Fibroblast of lung (primary cell): ENCODE measurements at regions not wholly inside any gene's neighbourhood (a gene's known extent, or its start where the extent isn't known, plus 50 kb on each side); places are given as distances from the start of the nearest gene placed in this dataset.

Experiments
- CTCF ChIP-seq, 2 donors: IDR thresholded peaks in 1 of 2; conservative IDR thresholded peaks in 1 of 2; 1 replicate in 1 of 2; 2 replicates in 1 of 2; pipeline ENCODE4 v1.5.1; 2011 to 2012; ENCODE audit warnings: low read length in 2 of 2, control low read depth in 1 of 2, inconsistent platforms in 1 of 2, low read depth in 1 of 2, mild to moderate bottlenecking in 1 of 2
- EZH2 ChIP-seq: IDR thresholded peaks from 2 replicates; pipeline ENCODE4 v1.5.1; 2012; ENCODE audit warnings: low read length, control low read depth, mild to moderate bottlenecking; ENCODE audit errors: missing control alignments

GRCh38 chr2:106706283-106706682 lies 179.7 kb downstream of the ST6GAL2 start:
- TF ChIP-seq EZH2 (no peak), CTCF (conservative IDR thresholded peaks at IDR 0.05 in 1 of 2, IDR thresholded peaks at IDR 0.05 in 1 of 2; ENCODE audit: low read depth in 1 of 2, low read length in 2 of 2) (no peak)
